Hepatocyte (in vitro differentiated cells): ENCODE measurements at regions not wholly inside any gene's neighbourhood (a gene's known extent, or its start where the extent isn't known, plus 50 kb on each side); places are given as distances from the start of the nearest gene placed in this dataset.
"Not testable (repeated sequence)": the region's sequence is repeated elsewhere in the genome, so short reads cannot be mapped to it uniquely, and the experiment has no call there.

Source experiments
- DNase-seq: peaks from one replicate; pipeline ENCODE4 v3.0.0-alpha.2; 2016; ENCODE audit warnings: low spot score
- H2AFZ ChIP-seq: fragments of 200-600 bp; sonication (generic); 2 replicates; pipeline ENCODE4 v1.6.0; 2016; ENCODE audit warnings: antibody characterized with exemption, mild to moderate bottlenecking
- H3K27ac ChIP-seq: fragments of 200-600 bp; sonication (generic); 2 replicates; pipeline ENCODE4 v1.5.1; 2016; ENCODE audit warnings: mild to moderate bottlenecking
- H3K27me3 ChIP-seq: fragments of 200-600 bp; sonication (generic); 2 replicates; pipeline ENCODE4 v1.6.1; 2016
- H3K36me3 ChIP-seq: fragments of 200-600 bp; sonication (generic); replicated peaks from 2 replicates; pipeline ENCODE4 v1.5.1; 2016; ENCODE audit warnings: low read depth; ENCODE audit not compliant: insufficient read depth
- H3K4me1 ChIP-seq: fragments of 200-600 bp; sonication (generic); 2 replicates; pipeline ENCODE4 v1.5.1; 2016; ENCODE audit warnings: mild to moderate bottlenecking, moderate library complexity; ENCODE audit not compliant: insufficient read depth
- H3K4me2 ChIP-seq: fragments of 200-600 bp; sonication (generic); 2 replicates; pipeline ENCODE4 v1.6.0; 2016
- H3K4me3 ChIP-seq: fragments of 200-600 bp; sonication (generic); 2 replicates; pipeline ENCODE4 v1.5.1; 2016; ENCODE audit warnings: mild to moderate bottlenecking
- H3K79me2 ChIP-seq: fragments of 200-600 bp; sonication (generic); 2 replicates; pipeline ENCODE4 v1.6.0; 2017; ENCODE audit warnings: mild to moderate bottlenecking
- H3K9me2 ChIP-seq: fragments of 200-600 bp; sonication (generic); replicated peaks from 2 replicates; pipeline ENCODE4 v1.6.0; 2017; ENCODE audit warnings: mild to moderate bottlenecking; ENCODE audit not compliant: insufficient read depth
- H3K9me3 ChIP-seq: fragments of 200-600 bp; sonication (generic); 2 replicates; pipeline ENCODE4 v1.5.1; 2016; ENCODE audit warnings: low read depth, mild to moderate bottlenecking
- H4K20me1 ChIP-seq: fragments of 200-600 bp; sonication (generic); 2 replicates; pipeline ENCODE4 v1.6.0; 2016; ENCODE audit warnings: mild to moderate bottlenecking; ENCODE audit not compliant: insufficient read depth, poor library complexity, severe bottlenecking
- CTCF ChIP-seq: fragments of 200-600 bp; sonication (generic); IDR thresholded peaks from 2 replicates; pipeline ENCODE4 v1.5.1; 2016; ENCODE audit warnings: antibody characterized with exemption, mild to moderate bottlenecking; ENCODE audit not compliant: poor library complexity
- EZH2 ChIP-seq: fragments of 200-600 bp; sonication (generic); IDR thresholded peaks from 2 replicates; pipeline ENCODE4 v1.6.1; 2016; ENCODE audit warnings: antibody characterized with exemption, mild to moderate bottlenecking, borderline replicate concordance
- EZH2phosphoT487 ChIP-seq: fragments of 200-600 bp; sonication (generic); IDR thresholded peaks from one replicate; pipeline ENCODE4 v1.6.1; 2018; ENCODE audit warnings: antibody characterized with exemption, mild to moderate bottlenecking, low read depth, moderate library complexity; ENCODE audit not compliant: unreplicated experiment, severe bottlenecking
- WGBS: methylation state at CpG from one replicate; pipeline ENCODE4 v1.1.6; 2016; ENCODE audit warnings: low lambda C conversion rate; ENCODE audit errors: missing lambda C conversion rate; 5-methylcytosine and 5-hydroxymethylcytosine counted together

DNA sequence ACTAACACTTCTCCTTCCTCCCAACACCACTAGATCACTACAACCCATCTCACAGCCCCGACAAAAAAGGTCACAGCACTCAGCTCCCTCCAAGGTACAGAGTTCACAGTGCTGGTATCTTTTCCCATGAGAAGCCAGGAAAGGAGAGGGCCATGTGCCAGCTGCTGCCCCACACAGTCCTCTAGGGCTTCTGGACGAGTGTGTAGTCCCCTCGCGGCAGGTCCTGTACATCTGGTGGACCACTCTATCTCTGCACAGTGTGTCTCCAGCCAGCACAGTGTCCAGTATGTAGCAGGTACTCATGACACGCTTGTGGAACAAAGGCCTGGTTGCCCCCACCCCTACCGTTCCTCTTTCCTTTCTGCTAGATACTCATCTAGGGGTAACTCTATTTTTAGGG is 134.4 kb upstream of the FOXN3 start:
- H3K27me3 ChIP-seq: no peaks in the 10 kb centered on the region
- H3K36me3 ChIP-seq: no peaks in the 10 kb centered on the region
- no peak overlapping the region for H2AFZ ChIP-seq
- H3K79me2 ChIP-seq: peaks cover 6% of the 10 kb centered on the region
- H3K27ac ChIP-seq: no peak overlapping the region
- TF ChIP-seq CTCF (no peak), EZH2phosphoT487 (no peak), EZH2 (no peak)
- no peak for DNase-seq
- H4K20me1 ChIP-seq: no peaks in the 10 kb centered on the region
- H3K9me3 ChIP-seq: no peaks in the 10 kb centered on the region
- no peaks in the 10 kb centered on the region for H3K9me2 ChIP-seq
- H3K4me1 ChIP-seq: no peaks in the 10 kb centered on the region
- no peak overlapping the region for H3K4me2 ChIP-seq
- H3K4me3 ChIP-seq: no peak overlapping the region
- WGBS: 90% methylated on average over 6 of the region's 6 CpGs

DNA sequence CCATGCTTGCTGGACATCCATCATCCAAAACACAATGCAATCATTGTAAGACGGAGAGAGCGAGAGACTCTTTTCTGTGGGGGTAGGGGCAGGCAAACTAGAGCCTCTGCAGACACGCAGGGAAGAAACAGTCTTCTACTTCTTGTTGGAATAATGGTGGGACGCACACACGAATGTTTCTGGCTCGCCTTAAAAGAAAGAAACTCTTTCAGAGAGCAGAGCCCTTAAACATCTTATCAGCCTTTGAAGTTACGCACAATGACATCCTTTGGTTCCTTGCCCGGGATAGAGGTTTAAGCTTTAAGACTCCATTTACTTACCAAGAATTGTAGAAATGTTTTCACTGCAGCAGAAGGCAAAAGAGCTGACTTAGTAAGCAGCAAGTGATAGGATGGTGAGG is 133.8 kb upstream of the FOXN3 start:
- 68% methylated on average over 8 of the region's 8 CpGs for WGBS
- DNase-seq: no peak
- TF ChIP-seq CTCF (no peak), EZH2phosphoT487 (no peak), EZH2 (no peak)
- H3K27ac ChIP-seq: no peak overlapping the region
- H2AFZ ChIP-seq: no peak overlapping the region
- peaks cover 9% of the 10 kb centered on the region for H3K79me2 ChIP-seq
- no peak overlapping the region for H3K4me2 ChIP-seq
- no peaks in the 10 kb centered on the region for H3K9me3 ChIP-seq
- no peaks in the 10 kb centered on the region for H3K9me2 ChIP-seq
- H4K20me1 ChIP-seq: no peaks in the 10 kb centered on the region
- no peaks in the 10 kb centered on the region for H3K36me3 ChIP-seq
- H3K27me3 ChIP-seq: no peaks in the 10 kb centered on the region
- no peak overlapping the region for H3K4me3 ChIP-seq
- H3K4me1 ChIP-seq: no peaks in the 10 kb centered on the region

GRCh38 chr14:89549381-89550125 is 132.5 kb upstream of the FOXN3 start:
- DNase-seq: no peak
- H3K4me3 ChIP-seq: no peak overlapping the region
- no peak overlapping the region for H3K4me2 ChIP-seq
- no peaks in the 10 kb centered on the region for H4K20me1 ChIP-seq
- TF ChIP-seq CTCF (no peak), EZH2 (no peak), EZH2phosphoT487 (no peak)
- peaks cover 11% of the 10 kb centered on the region for H3K79me2 ChIP-seq
- no peaks in the 10 kb centered on the region for H3K9me2 ChIP-seq
- H2AFZ ChIP-seq: no peak overlapping the region
- no peaks in the 10 kb centered on the region for H3K9me3 ChIP-seq
- H3K4me1 ChIP-seq: no peaks in the 10 kb centered on the region
- H3K27ac ChIP-seq: no peak overlapping the region
- WGBS: 81% methylated on average over 12 of the region's 12 CpGs
- no peaks in the 10 kb centered on the region for H3K36me3 ChIP-seq
- H3K27me3 ChIP-seq: no peaks in the 10 kb centered on the region

DNA sequence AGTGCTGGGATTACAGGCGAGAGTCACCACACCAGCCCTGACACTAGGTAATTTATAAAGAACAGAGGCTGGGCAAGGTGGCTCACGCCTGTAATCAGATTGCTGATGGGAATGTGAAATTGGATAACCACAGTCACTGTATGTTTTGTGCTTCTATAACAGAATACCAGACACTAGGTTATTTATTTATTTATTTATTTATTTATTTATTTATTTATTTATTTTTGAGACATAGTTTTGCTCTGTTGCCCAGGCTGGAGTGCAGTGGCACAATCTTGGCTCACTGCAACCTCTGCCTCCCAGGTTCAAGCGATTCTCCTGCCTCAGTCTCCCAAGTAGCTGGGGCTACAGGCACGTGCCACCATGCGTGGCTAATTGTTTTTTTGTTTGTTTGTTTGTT is 130.0 kb upstream of the FOXN3 start:
- H3K27me3 ChIP-seq, H2AFZ ChIP-seq, H3K9me3 ChIP-seq, H3K4me2 ChIP-seq, H3K36me3 ChIP-seq, H3K27ac ChIP-seq, DNase-seq, H3K4me1 ChIP-seq, H3K9me2 ChIP-seq, H3K79me2 ChIP-seq, H4K20me1 ChIP-seq, H3K4me3 ChIP-seq: not testable (repeated sequence)
- WGBS: 89% methylated on average over 5 of the region's 5 CpGs
